ENCODE measurements at regions not wholly inside any gene's neighbourhood (a gene's known extent, or its start where the extent isn't known, plus 50 kb on each side); places are given as distances from the start of the nearest gene placed in this dataset.

DNA sequence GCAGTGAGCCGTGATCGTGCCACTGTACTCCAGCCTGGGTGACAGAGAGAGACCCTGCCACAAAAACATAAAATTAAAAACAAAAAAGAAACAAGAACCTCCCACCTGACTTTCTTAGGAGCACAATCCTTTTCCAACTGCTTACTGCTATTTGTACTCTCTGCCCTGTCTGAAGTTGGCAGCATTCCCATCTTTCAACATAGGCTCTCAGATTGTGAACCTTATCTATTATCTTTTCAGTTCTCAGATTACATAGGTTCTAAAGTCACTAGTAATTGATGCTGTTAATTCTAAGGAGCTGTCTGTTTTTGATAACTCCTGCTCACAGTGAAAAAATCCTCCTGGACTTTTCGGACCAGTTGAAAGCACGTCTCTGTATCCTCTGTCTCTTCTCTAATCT, 812.2 kb upstream of the CT83 start:
- TF ChIP-seq, protein P1, sequence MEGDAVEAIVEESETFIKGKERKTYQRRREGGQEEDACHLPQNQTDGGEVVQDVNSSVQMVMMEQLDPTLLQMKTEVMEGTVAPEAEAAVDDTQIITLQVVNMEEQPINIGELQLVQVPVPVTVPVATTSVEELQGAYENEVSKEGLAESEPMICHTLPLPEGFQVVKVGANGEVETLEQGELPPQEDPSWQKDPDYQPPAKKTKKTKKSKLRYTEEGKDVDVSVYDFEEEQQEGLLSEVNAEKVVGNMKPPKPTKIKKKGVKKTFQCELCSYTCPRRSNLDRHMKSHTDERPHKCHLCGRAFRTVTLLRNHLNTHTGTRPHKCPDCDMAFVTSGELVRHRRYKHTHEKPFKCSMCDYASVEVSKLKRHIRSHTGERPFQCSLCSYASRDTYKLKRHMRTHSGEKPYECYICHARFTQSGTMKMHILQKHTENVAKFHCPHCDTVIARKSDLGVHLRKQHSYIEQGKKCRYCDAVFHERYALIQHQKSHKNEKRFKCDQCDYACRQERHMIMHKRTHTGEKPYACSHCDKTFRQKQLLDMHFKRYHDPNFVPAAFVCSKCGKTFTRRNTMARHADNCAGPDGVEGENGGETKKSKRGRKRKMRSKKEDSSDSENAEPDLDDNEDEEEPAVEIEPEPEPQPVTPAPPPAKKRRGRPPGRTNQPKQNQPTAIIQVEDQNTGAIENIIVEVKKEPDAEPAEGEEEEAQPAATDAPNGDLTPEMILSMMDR (IDR thresholded peaks at IDR 0.05), result no peak
- TF ChIP-seq EZH2 (IDR thresholded peaks at IDR 0.05) (no peak), EZH2phosphoT487 (IDR thresholded peaks at IDR 0.05) (no peak)

All from neural progenitor cell (in vitro differentiated cells).